Mucosa of gallbladder (tissue), 1 donor: ENCODE measurements at regions not wholly inside any gene's neighbourhood (a gene's known extent, or its start where the extent isn't known, plus 50 kb on each side); places are given as distances from the start of the nearest gene placed in this dataset.
A peak's percentile ranks its signal among the peaks of the same experiment; 100 is the strongest.
"Not testable (repeated sequence)": the region's sequence is repeated elsewhere in the genome, so short reads cannot be mapped to it uniquely, and the experiment has no call there.

Experiments used
- DNase-seq: peaks from one replicate; pipeline ENCODE4 v3.0.0-alpha.2; 2020; ENCODE audit warnings: low spot score
- donor health status: DM: no; HTN: no; CAD: no.

DNA sequence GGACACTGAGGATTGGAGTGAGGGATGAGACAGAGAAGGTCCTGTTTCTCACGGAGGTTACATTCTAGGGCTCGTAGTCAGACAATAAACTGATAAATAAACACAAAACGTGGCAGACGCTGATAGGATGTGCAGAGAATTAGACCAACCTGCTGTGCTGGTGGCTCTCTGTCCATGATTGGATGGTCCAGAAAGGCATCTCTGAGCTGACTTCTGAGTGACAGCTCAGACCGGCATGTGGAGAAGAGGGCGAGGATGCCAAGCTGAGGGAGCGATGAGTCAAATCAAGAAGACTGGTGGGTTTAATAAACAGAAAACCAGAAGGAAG lies 132.3 kb upstream of the TAF11L2 start:
- no peak for DNase-seq

DNA sequence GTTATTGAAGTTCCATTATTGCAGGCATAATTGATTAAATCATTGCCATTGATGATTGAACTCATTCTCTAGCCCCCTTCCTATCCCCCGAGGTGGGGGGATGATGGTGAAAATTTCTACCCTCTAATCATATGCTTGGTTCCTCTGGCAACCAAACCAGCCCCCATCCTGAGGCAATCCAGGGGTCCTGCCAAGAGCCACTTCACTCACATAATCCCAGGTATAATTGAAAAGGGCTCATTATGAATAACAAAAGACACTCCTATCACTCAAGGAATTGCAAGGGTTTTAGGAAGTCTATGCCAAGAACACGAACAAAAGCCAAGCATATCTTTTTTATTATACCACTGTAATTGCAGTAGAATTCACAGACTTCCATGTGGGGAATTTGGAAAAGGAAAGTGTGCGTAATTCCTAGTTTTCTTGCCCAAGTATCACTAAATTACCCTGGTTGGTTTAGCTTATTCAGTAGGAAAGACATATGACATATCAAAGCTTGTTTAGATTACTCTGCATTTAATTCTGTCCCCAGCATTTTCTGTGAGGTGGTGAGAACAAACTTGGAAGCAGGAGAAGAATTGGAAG lies 130.7 kb upstream of the TAF11L2 start:
- DNase-seq: no peak

DNA sequence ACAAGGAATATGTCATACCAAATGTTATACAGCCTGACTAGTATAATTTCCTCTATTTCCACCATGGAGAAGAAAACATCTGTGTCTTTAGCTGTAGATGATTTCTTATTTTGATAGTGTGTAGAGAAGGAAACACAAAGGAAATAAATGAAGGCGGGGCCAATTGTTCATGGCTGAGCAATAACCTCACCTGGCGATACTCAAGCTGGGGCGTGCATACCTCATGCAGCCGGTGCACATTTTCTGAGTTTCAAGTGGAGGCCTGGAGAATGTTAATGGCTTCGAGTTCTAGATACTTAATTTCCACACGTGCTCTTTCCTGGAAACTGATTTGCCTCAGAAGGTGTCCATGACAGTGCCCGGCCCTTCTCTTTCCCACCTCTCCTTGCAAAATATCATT lies 127.4 kb upstream of the TAF11L2 start:
- no peak for DNase-seq

DNA sequence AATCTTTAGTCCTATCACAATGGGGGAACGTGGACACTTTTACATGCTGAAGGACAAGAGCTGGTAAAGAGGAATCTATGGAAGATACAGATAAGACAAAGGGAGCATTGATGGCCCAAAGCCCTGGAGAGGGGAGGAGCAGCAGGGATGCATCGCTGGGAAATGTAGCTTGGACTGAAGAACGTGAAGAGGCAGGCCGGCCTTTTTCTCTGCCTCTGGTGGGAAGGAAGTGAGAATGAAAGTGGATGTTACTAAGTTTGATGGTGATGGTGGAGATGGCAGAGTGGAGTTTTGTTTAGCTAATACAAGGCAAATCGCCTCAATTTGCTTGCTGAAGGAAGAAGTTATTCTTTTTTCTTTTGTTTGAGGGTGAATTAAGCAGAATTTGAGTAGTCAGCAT lies 124.6 kb upstream of the TAF11L2 start:
- DNase-seq: no peak

- DNase-seq: no peak
Measured at GRCh38 chr5:17373814-17374556, 124.0 kb upstream of the TAF11L2 start.

GRCh38 chr5:17374973-17375742 lies 122.9 kb upstream of the TAF11L2 start:
- peak; percentile 47 for DNase-seq

DNA sequence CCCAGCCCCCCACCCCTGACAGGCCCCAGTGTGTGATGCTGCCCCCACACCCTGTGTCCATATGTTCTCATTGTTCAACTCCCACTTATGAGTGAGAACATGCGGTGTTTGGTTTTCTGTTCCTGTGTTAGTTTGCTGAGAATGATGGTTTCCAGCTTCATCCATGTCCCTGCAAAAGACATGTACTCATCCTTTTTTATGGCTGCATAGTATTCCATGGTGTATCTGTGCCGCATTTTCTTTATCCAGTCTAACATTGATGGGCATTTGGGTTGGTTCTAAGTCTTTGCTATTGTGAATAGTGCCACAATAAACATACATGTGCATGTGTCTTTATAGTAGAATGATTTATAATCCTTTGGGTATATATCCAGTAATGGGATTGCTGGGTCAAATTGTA lies 122.1 kb upstream of the TAF11L2 start:
- DNase-seq: not testable (repeated sequence)

DNA sequence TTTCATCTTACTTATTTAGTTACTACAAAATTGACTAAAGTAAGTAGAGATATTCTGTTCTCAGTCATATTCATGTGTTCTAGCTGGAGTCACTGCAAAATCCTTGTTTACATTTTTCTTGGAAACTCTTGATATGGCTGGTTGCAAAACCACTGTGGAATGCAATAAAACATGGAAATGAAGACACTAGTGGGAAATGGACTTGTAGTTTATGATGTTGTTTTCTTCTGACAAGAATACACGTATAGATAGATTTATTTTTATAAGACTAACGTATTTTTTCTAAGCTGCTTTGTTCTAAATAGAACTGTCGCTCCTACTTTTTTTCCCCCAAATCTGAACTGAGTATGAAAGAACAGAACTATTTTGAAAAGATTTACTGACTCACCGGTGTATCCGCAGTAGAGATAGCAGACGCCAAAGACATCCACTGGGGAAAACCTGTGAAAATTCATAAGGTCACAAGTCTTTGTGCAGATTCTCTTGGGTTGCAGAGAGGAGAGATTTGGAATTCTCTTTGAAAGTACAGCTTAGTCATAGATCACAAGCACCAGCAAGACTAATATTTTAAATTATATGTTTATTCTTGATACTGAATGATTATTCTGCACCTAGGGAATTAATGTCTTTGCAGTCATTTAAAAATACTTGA lies 119.6 kb upstream of the TAF11L2 start:
- no peak for DNase-seq

DNA sequence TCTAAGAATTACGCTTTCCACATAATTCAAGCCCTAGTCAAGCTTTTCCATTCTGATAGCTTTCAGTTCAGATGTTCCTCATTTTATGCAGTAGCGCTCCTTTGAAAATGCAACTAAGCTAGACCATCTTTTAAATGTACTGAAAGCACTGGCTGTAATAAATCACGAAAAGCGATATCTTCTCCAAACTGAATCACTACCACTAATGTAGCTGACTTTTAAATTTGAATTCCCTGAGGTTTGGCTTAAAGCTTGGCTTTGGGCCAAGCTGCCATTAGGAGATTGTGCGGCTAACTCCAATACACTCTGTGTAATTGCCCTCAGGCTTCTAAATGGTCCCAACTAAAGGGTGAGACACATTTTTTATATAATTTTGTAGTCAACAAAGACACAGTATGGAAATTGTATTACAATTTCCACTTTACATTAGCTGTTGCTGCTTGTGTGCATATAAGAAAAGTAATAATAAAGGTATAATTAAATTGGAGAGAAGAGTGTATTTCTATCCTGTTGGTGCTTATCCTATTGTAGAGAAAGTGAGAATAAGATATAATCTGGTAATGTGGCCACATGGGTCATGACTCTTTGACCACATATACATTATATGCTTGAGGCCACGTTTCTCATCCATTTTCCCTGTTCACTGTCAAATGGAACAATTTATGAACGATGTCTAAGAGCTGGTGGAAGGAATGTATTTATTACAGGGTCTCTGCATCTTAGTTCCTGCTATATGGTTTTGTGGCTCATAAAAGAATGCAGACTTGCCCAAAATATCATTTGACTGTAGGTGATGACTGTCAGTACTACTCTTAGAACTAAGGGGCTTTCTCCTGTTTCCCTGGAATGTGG lies 118.7 kb upstream of the TAF11L2 start:
- no peak for DNase-seq

DNA sequence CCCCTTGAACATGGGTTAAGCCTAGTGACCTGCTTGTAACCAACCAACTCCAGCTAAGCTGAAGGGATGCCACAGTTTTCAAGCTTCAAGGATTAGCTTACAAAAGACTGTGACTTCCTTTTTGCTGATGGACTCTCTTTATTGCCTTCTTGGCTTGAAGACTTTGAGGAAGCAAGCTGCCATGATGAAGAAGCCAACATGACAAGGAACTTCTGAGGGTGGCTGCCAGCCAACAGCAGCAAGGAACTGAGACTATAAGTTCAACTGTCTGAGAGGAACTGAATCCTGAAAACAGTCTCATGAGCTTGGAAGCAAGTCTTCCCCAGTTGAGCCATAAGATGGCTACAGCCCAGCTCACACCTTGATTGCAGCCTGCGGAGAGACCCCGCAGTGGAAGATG lies 116.1 kb upstream of the TAF11L2 start:
- DNase-seq: peak; percentile 27

DNA sequence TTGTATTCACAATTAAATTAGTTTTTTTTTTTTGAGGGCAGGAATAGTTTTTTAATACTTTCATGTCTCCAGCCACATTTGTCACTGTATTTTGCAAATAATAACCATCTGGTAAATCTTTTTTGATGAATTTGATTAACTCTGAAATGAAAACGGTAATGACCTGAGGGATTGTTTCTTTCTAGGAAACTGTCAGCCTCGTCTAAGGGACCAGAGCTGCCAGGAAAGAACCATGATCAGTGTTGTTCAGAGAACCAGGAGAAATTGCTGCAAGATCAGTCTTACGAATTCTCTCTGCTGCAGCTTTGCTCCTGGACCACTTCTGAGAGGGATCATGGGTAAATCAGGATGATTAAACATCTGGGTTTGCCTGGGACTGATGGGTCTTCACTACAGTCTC lies 114.5 kb upstream of the TAF11L2 start:
- no peak for DNase-seq

- no peak for DNase-seq
Measured at GRCh38 chr5:17384181-17384580, 113.8 kb upstream of the TAF11L2 start.

- no peak for DNase-seq
Measured at GRCh38 chr5:17388717-17389116, 109.3 kb upstream of the TAF11L2 start.

- DNase-seq: no peak
Measured at GRCh38 chr5:17394086-17394485, 103.9 kb upstream of the TAF11L2 start.

DNA sequence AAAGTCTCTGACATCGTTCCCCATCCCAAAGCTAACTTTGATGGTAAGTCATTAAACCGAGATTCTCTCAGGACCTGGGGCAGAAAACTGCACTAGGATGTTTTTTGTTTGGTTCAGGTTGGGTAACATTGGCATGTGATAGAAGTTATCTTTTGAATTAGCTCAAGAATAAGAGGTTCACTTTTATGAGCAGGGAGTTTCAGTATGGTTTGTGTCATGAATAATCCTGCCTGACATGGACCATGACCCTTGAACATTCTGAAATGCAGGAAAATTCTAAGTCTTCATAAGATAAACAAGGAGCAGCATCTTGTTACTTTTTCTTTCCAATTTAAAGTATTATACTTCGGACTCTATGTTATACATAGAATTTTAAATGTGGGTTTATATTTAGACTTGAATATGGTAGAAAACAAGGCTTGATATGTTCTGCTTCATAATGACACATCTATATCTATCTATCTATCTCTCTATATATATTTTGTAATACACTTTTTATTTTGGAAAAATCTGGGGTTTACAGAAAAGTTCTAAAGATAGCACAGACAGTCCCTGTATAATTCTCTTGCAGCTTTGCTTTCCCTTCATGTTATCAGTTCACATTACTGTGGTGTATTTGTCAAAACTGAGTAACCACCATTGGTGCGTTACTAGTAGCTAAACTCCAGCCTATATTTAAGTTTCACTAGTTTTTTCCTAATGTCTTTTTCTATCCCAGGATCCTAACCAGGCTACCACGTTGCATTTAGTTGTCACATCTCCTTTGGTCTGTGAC lies 102.7 kb upstream of the TAF11L2 start:
- no peak for DNase-seq

DNA sequence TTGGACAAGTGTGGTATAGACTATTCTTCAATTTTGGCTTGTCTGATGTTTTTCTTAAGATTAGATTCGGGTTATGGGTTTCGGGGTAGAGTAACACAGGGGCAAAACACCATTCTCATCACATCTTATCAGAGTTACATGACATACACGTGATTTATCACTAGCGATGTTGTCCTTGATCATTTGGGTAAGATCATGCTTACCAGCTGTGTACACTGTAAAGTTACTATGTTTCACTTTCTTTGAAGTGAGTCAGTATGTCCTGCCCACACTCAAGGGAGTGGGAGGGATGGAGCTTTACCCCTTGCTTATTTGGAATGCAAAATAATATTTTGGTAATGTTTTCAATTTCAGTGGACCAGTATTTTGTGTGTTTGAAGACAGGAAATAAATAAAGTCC lies 101.8 kb upstream of the TAF11L2 start:
- no peak for DNase-seq

GRCh38 chr5:17398431-17398830 lies 99.6 kb upstream of the TAF11L2 start:
- no peak for DNase-seq

DNA sequence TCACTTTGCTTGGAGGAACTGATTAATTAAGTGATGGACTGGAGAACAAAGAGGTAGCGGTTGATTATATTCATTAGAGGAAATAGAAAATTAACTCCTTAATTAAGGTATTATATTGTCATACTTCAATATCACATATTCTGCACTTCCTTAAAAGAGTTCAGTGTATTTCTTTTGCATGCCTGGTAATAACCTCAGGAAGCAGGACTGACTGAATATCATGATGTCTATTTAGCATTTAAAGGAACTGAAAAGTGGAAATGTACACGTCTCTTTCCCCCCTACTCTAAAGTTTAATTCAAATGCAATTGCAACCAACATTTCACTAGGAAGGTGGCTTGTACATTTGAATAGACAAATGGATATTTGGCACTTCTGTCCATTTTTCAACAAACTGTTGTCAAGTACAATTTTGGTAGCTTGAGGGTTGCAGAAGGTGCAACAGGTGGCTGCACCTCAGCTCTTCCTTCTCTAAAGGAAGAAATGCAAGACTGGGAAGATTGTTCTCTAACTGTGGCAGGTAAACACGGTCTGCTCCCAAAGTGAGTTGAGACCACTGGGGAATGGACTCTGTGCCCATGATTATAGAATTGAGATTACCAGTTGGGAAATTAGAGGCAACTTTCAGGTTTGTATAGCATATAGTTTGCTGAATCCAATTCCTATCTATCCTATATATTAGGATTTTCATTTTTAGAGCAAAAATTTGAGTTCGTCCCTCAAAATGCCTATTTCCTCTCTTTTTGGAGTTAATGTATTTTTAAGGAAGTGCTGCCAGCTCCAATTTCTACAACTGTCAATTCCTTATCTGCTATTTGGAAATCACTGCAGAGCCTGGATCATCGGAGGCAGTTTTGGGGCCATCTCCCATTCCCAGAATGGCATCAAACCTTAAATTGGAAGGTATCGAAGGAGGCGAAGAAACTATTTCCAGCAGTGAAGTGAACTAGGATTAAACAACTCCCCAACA lies 98.9 kb upstream of the TAF11L2 start:
- DNase-seq: no peak

GRCh38 chr5:17399931-17400330 lies 98.1 kb upstream of the TAF11L2 start:
- DNase-seq: no peak
